ENCODE measurements at regions not wholly inside any gene's neighbourhood (a gene's known extent, or its start where the extent isn't known, plus 50 kb on each side); places are given as distances from the start of the nearest gene placed in this dataset.

- CTCF ChIA-PET = no interaction called here
- Histone ChIP-seq H4K20me1 (ENCODE audit: insufficient read depth) (no peaks in the 10 kb centered on the region), H3K36me3 (replicated peaks in 1 of 2; ENCODE audit: control insufficient read depth in 1 of 2, insufficient read depth in 2 of 2, low read length in 1 of 2) (no peaks in the 10 kb centered on the region), H3K4me1 (ENCODE audit: control insufficient read depth in 1 of 2, insufficient read depth in 2 of 2, low read depth in 1 of 2, low read length in 1 of 2) (peaks cover 0 to 2% of the 10 kb centered on the region in 2 experiments; a peak in 2 of 4 replicates), H3K4me3 (ENCODE audit: low read depth in 2 of 2, low read length in 1 of 2) (no peak overlapping the region), H3F3A (replicated peaks; ENCODE audit: insufficient read depth) (peaks cover 9% of the 10 kb centered on the region), H3K27me3 (ENCODE audit: insufficient read depth) (no peaks in the 10 kb centered on the region), H2AFZ (ENCODE audit: low read depth) (no peak overlapping the region), H3K9me2 (no peaks in the 10 kb centered on the region), H3K9me3 (peaks cover under 1% of the 10 kb centered on the region; the same call in 1 of the 2 replicates), H3K9ac (no peak overlapping the region), H3K27ac (ENCODE audit: low read depth in 2 of 2, low read length in 1 of 2) (no peak overlapping the region), H3K79me2 (ENCODE audit: insufficient read depth) (no peaks in the 10 kb centered on the region), H3K4me2 (no peak overlapping the region)
- TF ChIP-seq EZH2phosphoT487 (IDR thresholded peaks at IDR 0.05; ENCODE audit: borderline replicate concordance, low read depth) (no peak), TAF1 (IDR thresholded peaks at IDR 0.05; ENCODE audit: borderline replicate concordance, low read depth, low read length) (no peak), NRF1 (IDR thresholded peaks at IDR 0.05; ENCODE audit: low read depth, low read length) (no peak), RAD21 (IDR thresholded peaks at IDR 0.05; ENCODE audit: low read length) (no peak), SIN3A (IDR thresholded peaks at IDR 0.05; ENCODE audit: borderline replicate concordance, low read depth, low read length) (no peak)
- 71% methylated on average over 2 of the region's 2 CpGs for WGBS (ENCODE audit: low lambda C conversion rate)
- POLR2A ChIA-PET = no interaction called here
- DNase-seq = no peak
Observed at GRCh38 chr21:35426897-35427296, 377.8 kb upstream of the RUNX1 start.

DNA sequence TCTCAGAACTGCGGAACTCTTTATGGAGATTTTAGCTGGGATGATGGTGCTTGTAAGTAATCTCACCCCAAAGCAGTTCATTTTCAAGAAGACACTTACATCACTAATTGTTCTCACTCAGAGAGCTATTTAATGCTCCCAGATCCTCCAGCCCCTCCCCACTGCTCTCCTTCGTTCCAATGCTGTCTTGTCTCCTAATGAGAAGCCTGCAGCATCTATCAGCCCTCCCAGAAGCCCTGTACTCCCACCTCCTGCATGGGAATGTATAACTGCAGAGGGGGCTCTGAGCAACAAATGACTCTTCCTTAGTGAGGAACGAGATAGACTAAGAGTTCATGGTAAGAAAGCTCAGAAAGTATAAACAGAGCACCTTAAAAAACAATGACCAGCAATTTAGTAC lies 377.4 kb upstream of the RUNX1 start:
- TF ChIP-seq TEAD4 (IDR thresholded peaks at IDR 0.05; ENCODE audit: borderline replicate concordance, insufficient read depth) = no peak
- TF ChIP-seq RFX5 (IDR thresholded peaks at IDR 0.05; ENCODE audit: low read length) = no peak
- TF ChIP-seq MXI1 (IDR thresholded peaks at IDR 0.05; ENCODE audit: low read depth, low read length) = no peak
- no peak for TF ChIP-seq RXRA (IDR thresholded peaks at IDR 0.05; ENCODE audit: borderline replicate concordance, low read depth)
- TF ChIP-seq ELF1 (IDR thresholded peaks at IDR 0.05) = no peak
- TF ChIP-seq, protein P1, sequence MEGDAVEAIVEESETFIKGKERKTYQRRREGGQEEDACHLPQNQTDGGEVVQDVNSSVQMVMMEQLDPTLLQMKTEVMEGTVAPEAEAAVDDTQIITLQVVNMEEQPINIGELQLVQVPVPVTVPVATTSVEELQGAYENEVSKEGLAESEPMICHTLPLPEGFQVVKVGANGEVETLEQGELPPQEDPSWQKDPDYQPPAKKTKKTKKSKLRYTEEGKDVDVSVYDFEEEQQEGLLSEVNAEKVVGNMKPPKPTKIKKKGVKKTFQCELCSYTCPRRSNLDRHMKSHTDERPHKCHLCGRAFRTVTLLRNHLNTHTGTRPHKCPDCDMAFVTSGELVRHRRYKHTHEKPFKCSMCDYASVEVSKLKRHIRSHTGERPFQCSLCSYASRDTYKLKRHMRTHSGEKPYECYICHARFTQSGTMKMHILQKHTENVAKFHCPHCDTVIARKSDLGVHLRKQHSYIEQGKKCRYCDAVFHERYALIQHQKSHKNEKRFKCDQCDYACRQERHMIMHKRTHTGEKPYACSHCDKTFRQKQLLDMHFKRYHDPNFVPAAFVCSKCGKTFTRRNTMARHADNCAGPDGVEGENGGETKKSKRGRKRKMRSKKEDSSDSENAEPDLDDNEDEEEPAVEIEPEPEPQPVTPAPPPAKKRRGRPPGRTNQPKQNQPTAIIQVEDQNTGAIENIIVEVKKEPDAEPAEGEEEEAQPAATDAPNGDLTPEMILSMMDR (IDR thresholded peaks at IDR 0.05) = no peak
- no peak for TF ChIP-seq MAX (IDR thresholded peaks at IDR 0.05; ENCODE audit: low read depth)
- H3K4me1 ChIP-seq (ENCODE audit: control insufficient read depth in 1 of 2, insufficient read depth in 2 of 2, low read depth in 1 of 2, low read length in 1 of 2) = peaks cover 0 to 2% of the 10 kb centered on the region in 2 experiments; a peak in 2 of 4 replicates
- H3K27me3 ChIP-seq (ENCODE audit: insufficient read depth) = no peaks in the 10 kb centered on the region
- ChIA-PET POLR2A (no interaction called here), CTCF (no interaction called here)
- 33% methylated on average over 3 of the region's 3 CpGs for WGBS (ENCODE audit: low lambda C conversion rate)
- H3K36me3 ChIP-seq (replicated peaks in 1 of 2; ENCODE audit: control insufficient read depth in 1 of 2, insufficient read depth in 2 of 2, low read length in 1 of 2) = no peaks in the 10 kb centered on the region
- no peak overlapping the region for H3K4me3 ChIP-seq (ENCODE audit: low read depth in 2 of 2, low read length in 1 of 2)
- H3F3A ChIP-seq (replicated peaks; ENCODE audit: insufficient read depth) = peaks cover 9% of the 10 kb centered on the region
- peaks cover 3% of the 10 kb centered on the region; the same call in 1 of the 2 replicates for H3K9me3 ChIP-seq
- no peak overlapping the region for H3K27ac ChIP-seq (ENCODE audit: low read depth in 2 of 2, low read length in 1 of 2)
- H3K9ac ChIP-seq = no peak overlapping the region
- no peak for DNase-seq
- H3K9me2 ChIP-seq = no peaks in the 10 kb centered on the region
- no peaks in the 10 kb centered on the region for H3K79me2 ChIP-seq (ENCODE audit: insufficient read depth)
- no peak overlapping the region for H2AFZ ChIP-seq (ENCODE audit: low read depth)
- no peaks in the 10 kb centered on the region for H4K20me1 ChIP-seq (ENCODE audit: insufficient read depth)
- no peak overlapping the region for H3K4me2 ChIP-seq

Measured in SK-N-SH (cell line).